ENCODE measurements at regions not wholly inside any gene's neighbourhood (a gene's known extent, or its start where the extent isn't known, plus 50 kb on each side); places are given as distances from the start of the nearest gene placed in this dataset.

- TF ChIP-seq EP300 (IDR thresholded peaks at IDR 0.05) (no peak), CTCF (IDR thresholded peaks at IDR 0.05) (no peak)
Observed at GRCh38 chr12:125786143-125786542, 720.9 kb downstream of the AACS start.

Measured in stomach (tissue), 4 donors.